CD4-positive, CD25-positive, alpha-beta regulatory T cell (primary cell): ENCODE measurements at regions not wholly inside any gene's neighbourhood (a gene's known extent, or its start where the extent isn't known, plus 50 kb on each side); places are given as distances from the start of the nearest gene placed in this dataset.

ENCODE experiments used
- ATAC-seq, 2 donors: fragments of 150-1000 bp; cut with Tn5 transposase; one replicate each; pipeline ENCODE4 v1.10.0; 2021; ENCODE audit warnings: low read depth in 2 of 2, moderate number of reproducible peaks in 2 of 2, moderate library complexity in 1 of 2
- DNase-seq, 3 donors: peaks; one replicate each; pipeline versions ENCODE4 v3.0.0 to v3.0.0-alpha.2; 2012 to 2022; ENCODE audit warnings: mixed read lengths in 1 of 3
- H3K27ac ChIP-seq: one replicate; pipeline ENCODE4 v1.7.0; 2013; ENCODE audit warnings: mild to moderate bottlenecking, low read length; ENCODE audit not compliant: insufficient read depth, poor library complexity, severe bottlenecking
- H3K27me3 ChIP-seq: one replicate; pipeline ENCODE4 v1.7.0; 2013; ENCODE audit warnings: low read length; ENCODE audit not compliant: control insufficient read depth, insufficient read depth
- H3K36me3 ChIP-seq: one replicate; pipeline ENCODE4 v1.7.0; 2013; ENCODE audit warnings: mild to moderate bottlenecking, low read length, moderate library complexity; ENCODE audit not compliant: control insufficient read depth, insufficient read depth
- H3K4me1 ChIP-seq: 2 replicates; pipeline ENCODE4 v1.7.0; 2013; ENCODE audit warnings: mild to moderate bottlenecking, low read length; ENCODE audit not compliant: insufficient read depth, control insufficient read depth, poor library complexity, severe bottlenecking
- H3K4me3 ChIP-seq: one replicate; pipeline ENCODE4 v1.7.0; 2013; ENCODE audit warnings: low read depth, mild to moderate bottlenecking, low read length, moderate library complexity
- H3K9me3 ChIP-seq, 2 experiments: 1 replicate in 1 of 2; 2 replicates in 1 of 2; pipeline ENCODE4 v1.7.0; 2013; ENCODE audit warnings: low read length in 2 of 2, mild to moderate bottlenecking in 1 of 2, moderate library complexity in 1 of 2; ENCODE audit not compliant: control insufficient read depth in 2 of 2
- H3K27ac Mint-ChIP-seq, 3 donors: one replicate each; pipeline ENCODE4 v1.8.0; 2020 to 2022; ENCODE audit warnings: mild to moderate bottlenecking in 3 of 3, mixed read lengths in 3 of 3, moderate library complexity in 2 of 3
- H3K27me3 Mint-ChIP-seq: one replicate; pipeline ENCODE4 v1.8.0; 2022; ENCODE audit warnings: mild to moderate bottlenecking, mixed read lengths
- H3K36me3 Mint-ChIP-seq: one replicate; pipeline ENCODE4 v1.8.0; 2020; ENCODE audit warnings: mixed read lengths
- H3K4me1 Mint-ChIP-seq, 4 donors: one replicate each; pipeline ENCODE4 v1.8.0; 2020 to 2022; ENCODE audit warnings: mixed read lengths in 4 of 4, mild to moderate bottlenecking in 1 of 4
- H3K4me3 Mint-ChIP-seq, 4 donors: one replicate each; pipeline ENCODE4 v1.8.0; 2020 to 2022; ENCODE audit warnings: mild to moderate bottlenecking in 4 of 4, mixed read lengths in 4 of 4, moderate library complexity in 3 of 4
- H3K9me3 Mint-ChIP-seq, 7 donors: one replicate each; pipeline ENCODE4 v1.8.0; 2020 to 2022; ENCODE audit warnings: mixed read lengths in 7 of 7, mild to moderate bottlenecking in 3 of 7, moderate library complexity in 2 of 7

DNA sequence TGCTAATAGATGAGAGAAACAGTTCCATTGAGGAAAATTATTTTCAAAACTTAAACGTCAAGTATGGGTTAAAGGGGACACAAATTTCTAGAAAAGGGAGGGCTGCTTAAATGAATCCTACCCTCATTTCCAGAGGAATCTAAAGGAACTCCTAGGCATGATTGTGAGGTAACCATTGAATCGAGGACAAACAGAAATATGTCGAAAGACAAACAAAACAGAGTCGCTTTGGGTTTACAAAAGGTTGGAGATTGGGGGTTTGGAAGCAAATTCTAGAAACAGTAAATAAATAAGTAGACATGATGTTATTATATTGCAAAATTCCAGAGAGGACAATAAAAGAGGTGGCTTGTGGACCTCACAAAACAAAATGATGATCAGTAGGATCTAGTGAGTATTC, 173.1 kb downstream of the FTCDNL1 start:
- peaks cover 5% of the 10 kb centered on the region for H3K27me3 Mint-ChIP-seq
- H3K4me1 Mint-ChIP-seq = no peaks in the 10 kb centered on the region
- no peaks in the 10 kb centered on the region for H3K36me3 ChIP-seq
- H3K27me3 ChIP-seq = no peaks in the 10 kb centered on the region
- DNase-seq (no peak), ATAC-seq (no peak)
- no peak overlapping the region for H3K4me3 ChIP-seq
- H3K9me3 Mint-ChIP-seq = peaks cover 0 to 2% (median 0%) of the 10 kb centered on the region in 7 donors
- H3K27ac ChIP-seq = no peak overlapping the region
- no peak overlapping the region for H3K27ac Mint-ChIP-seq
- H3K9me3 ChIP-seq = no peaks in the 10 kb centered on the region
- no peak overlapping the region for H3K4me3 Mint-ChIP-seq
- no peaks in the 10 kb centered on the region for H3K4me1 ChIP-seq
- no peaks in the 10 kb centered on the region for H3K36me3 Mint-ChIP-seq

DNA sequence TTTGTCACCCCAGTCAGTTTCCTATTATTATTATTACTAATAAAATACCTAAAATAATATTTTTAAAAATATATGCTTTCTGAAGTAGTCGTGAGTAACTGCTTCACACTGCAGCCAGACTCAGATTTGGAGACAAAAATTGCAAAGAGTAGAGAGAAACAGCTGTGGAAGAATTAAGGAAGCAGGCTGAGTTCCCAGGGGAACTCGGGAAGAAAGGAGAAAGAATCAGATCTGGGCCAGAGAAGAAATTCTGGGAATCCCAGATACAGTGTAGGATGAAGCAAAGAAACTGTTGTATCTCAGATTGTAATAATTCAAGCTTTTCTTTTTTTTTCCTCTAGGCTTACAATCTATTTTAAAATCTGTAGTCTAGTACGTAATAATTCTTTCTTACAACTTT, 182.3 kb downstream of the FTCDNL1 start:
- Histone ChIP-seq H3K4me1 (no peaks in the 10 kb centered on the region), H3K36me3 (no peaks in the 10 kb centered on the region), H3K27ac (no peak overlapping the region), H3K9me3 (no peaks in the 10 kb centered on the region), H3K4me3 (no peak overlapping the region), H3K27me3 (no peaks in the 10 kb centered on the region)
- H3K4me3 Mint-ChIP-seq = no peak overlapping the region
- peaks cover 8% of the 10 kb centered on the region for H3K27me3 Mint-ChIP-seq
- H3K36me3 Mint-ChIP-seq = no peaks in the 10 kb centered on the region
- no peaks in the 10 kb centered on the region for H3K4me1 Mint-ChIP-seq
- DNase-seq (no peak), ATAC-seq (no peak)
- no peak overlapping the region for H3K27ac Mint-ChIP-seq
- peaks cover 0 to 6% (median 0%) of the 10 kb centered on the region in 7 donors for H3K9me3 Mint-ChIP-seq

- H3K36me3 Mint-ChIP-seq = no peaks in the 10 kb centered on the region
- DNase-seq = no peak
- peaks cover 11% of the 10 kb centered on the region for H3K27me3 Mint-ChIP-seq
- H3K36me3 ChIP-seq = no peaks in the 10 kb centered on the region
- no peaks in the 10 kb centered on the region for H3K4me1 Mint-ChIP-seq
- no peak overlapping the region for H3K4me3 ChIP-seq
- H3K27ac Mint-ChIP-seq = no peak overlapping the region
- H3K9me3 ChIP-seq = peaks cover 0 to 2% of the 10 kb centered on the region in 2 experiments
- peaks cover 6% of the 10 kb centered on the region for H3K27me3 ChIP-seq
- no peak overlapping the region for H3K4me3 Mint-ChIP-seq
- no peak for ATAC-seq
- peaks cover 0 to 6% (median 0%) of the 10 kb centered on the region in 7 donors for H3K9me3 Mint-ChIP-seq
- H3K4me1 ChIP-seq = no peaks in the 10 kb centered on the region
- no peak overlapping the region for H3K27ac ChIP-seq
Measured at GRCh38 chr2:199663157-199663556, 187.8 kb downstream of the FTCDNL1 start.

DNA sequence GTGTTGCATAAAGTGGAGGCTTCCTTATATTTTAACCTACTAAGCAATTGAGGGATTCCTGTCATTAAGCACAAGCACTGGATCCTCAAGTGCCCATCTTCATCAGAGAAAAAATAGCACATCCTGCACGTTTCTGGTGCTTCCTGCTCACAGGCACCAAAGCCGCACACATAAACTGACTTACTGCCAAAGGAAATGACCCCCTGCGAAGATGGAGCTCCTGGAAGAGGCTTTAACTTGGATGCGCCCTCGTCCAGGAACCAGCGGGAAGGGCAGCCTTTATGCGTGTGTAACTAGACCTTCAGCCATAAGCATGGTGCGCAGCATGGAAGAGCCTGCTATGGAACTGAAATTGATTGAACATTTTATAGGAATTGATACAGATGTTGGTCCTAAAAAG, 188.7 kb downstream of the FTCDNL1 start:
- Mint-ChIP-seq H3K4me1 (no peaks in the 10 kb centered on the region), H3K9me3 (peaks cover 0 to 14% (median 2%) of the 10 kb centered on the region in 7 donors), H3K36me3 (no peaks in the 10 kb centered on the region), H3K27ac (no peak overlapping the region), H3K27me3 (peaks cover 12% of the 10 kb centered on the region), H3K4me3 (no peak overlapping the region)
- Histone ChIP-seq H3K36me3 (no peaks in the 10 kb centered on the region), H3K27ac (no peak overlapping the region), H3K27me3 (peaks cover 6% of the 10 kb centered on the region), H3K4me3 (no peak overlapping the region), H3K4me1 (no peaks in the 10 kb centered on the region), H3K9me3 (peaks cover 0 to 2% of the 10 kb centered on the region in 2 experiments)
- ATAC-seq (no peak), DNase-seq (no peak)

GRCh38 chr2:199660167-199660566, 190.8 kb downstream of the FTCDNL1 start:
- Histone ChIP-seq H3K9me3 (peaks cover 0 to 5% of the 10 kb centered on the region in 2 experiments), H3K4me3 (no peak overlapping the region), H3K4me1 (no peaks in the 10 kb centered on the region), H3K36me3 (no peaks in the 10 kb centered on the region), H3K27me3 (peaks cover 6% of the 10 kb centered on the region), H3K27ac (no peak overlapping the region)
- ATAC-seq (no peak), DNase-seq (no peak)
- Mint-ChIP-seq H3K36me3 (no peaks in the 10 kb centered on the region), H3K27ac (no peak overlapping the region), H3K27me3 (peaks cover 12% of the 10 kb centered on the region), H3K9me3 (peaks cover 0 to 25% (median 7%) of the 10 kb centered on the region in 7 donors), H3K4me3 (no peak overlapping the region), H3K4me1 (no peaks in the 10 kb centered on the region)

DNA sequence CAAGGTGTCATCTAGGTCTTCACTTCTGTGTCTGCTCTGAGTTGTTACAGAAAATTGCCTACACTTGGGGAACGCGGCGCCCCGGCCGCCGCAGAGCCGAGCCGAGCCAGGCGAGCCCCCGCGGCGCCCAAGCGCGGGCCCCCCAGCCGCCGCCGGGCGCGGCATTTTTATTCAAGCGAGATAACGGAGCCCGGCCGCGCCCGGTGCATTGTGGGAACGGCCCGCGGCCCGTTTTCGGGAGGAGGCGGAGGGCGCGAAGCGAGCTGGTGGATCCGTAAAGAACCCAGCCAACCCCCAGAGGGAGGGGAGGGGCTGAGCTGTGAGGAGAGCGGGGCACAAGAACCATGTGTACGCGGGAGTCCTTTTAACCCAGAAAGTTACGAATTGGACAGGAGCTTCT, 191.8 kb downstream of the FTCDNL1 start:
- H3K27ac Mint-ChIP-seq = no peak overlapping the region
- H3K4me3 ChIP-seq = no peak overlapping the region
- no peaks in the 10 kb centered on the region for H3K4me1 ChIP-seq
- no peak for ATAC-seq
- H3K27me3 Mint-ChIP-seq = peaks cover 12% of the 10 kb centered on the region
- peaks cover 0 to 5% of the 10 kb centered on the region in 2 experiments for H3K9me3 ChIP-seq
- no peaks in the 10 kb centered on the region for H3K36me3 ChIP-seq
- no peak overlapping the region for H3K27ac ChIP-seq
- peaks cover 6% of the 10 kb centered on the region for H3K27me3 ChIP-seq
- no peak overlapping the region for H3K4me3 Mint-ChIP-seq
- H3K4me1 Mint-ChIP-seq = no peaks in the 10 kb centered on the region
- peak in 1 of 3 donors; percentile 3 for DNase-seq
- H3K9me3 Mint-ChIP-seq = peaks cover 0 to 25% (median 7%) of the 10 kb centered on the region in 7 donors
- no peaks in the 10 kb centered on the region for H3K36me3 Mint-ChIP-seq

- ATAC-seq = no peak
- no peak overlapping the region for H3K27ac Mint-ChIP-seq
- H3K4me3 ChIP-seq = no peak overlapping the region
Measured at GRCh38 chr2:199646439-199646838, 188.7 kb upstream of the SATB2 start.

GRCh38 chr2:199631129-199631528, 173.4 kb upstream of the SATB2 start:
- Mint-ChIP-seq H3K36me3 (no peaks in the 10 kb centered on the region), H3K4me1 (no peaks in the 10 kb centered on the region), H3K4me3 (no peak overlapping the region), H3K27ac (no peak overlapping the region), H3K9me3 (no peaks in the 10 kb centered on the region), H3K27me3 (peaks cover 7% of the 10 kb centered on the region)
- Histone ChIP-seq H3K9me3 (no peaks in the 10 kb centered on the region), H3K4me1 (no peaks in the 10 kb centered on the region), H3K27ac (no peak overlapping the region), H3K27me3 (no peaks in the 10 kb centered on the region), H3K36me3 (no peaks in the 10 kb centered on the region), H3K4me3 (no peak overlapping the region)
- DNase-seq (no peak), ATAC-seq (no peak)

More at GRCh38 chr2:199646439-199646838, 188.7 kb upstream of the SATB2 start:
- Mint-ChIP-seq H3K9me3 (peaks cover 0 to 4% (median 0%) of the 10 kb centered on the region in 7 donors), H3K4me1 (no peaks in the 10 kb centered on the region), H3K27me3 (no peaks in the 10 kb centered on the region), H3K36me3 (no peaks in the 10 kb centered on the region), H3K4me3 (no peak overlapping the region)
- Histone ChIP-seq H3K9me3 (no peaks in the 10 kb centered on the region), H3K4me1 (no peaks in the 10 kb centered on the region), H3K27me3 (no peaks in the 10 kb centered on the region), H3K36me3 (no peaks in the 10 kb centered on the region), H3K27ac (no peak overlapping the region)
- DNase-seq = no peak
